Neutrophil (primary cell): ENCODE measurements at regions not wholly inside any gene's neighbourhood (a gene's known extent, or its start where the extent isn't known, plus 50 kb on each side); places are given as distances from the start of the nearest gene placed in this dataset.

Experiments
- H3K27ac ChIP-seq: fragments of 200-600 bp; sonication (generic); 2 replicates; pipeline ENCODE4 v1.5.1; 2016; ENCODE audit warnings: mild to moderate bottlenecking, moderate library complexity
- H3K27me3 ChIP-seq: fragments of 200-600 bp; sonication (generic); 2 replicates; pipeline ENCODE4 v1.6.0; 2016; ENCODE audit warnings: mild to moderate bottlenecking
- H3K36me3 ChIP-seq: fragments of 200-600 bp; sonication (generic); 2 replicates; pipeline ENCODE4 v1.5.1; 2017
- H3K4me1 ChIP-seq, 2 experiments: fragments of 200-600 bp in 1 of 2; sonication (generic) in 1 of 2; 1 replicate in 1 of 2; 2 replicates in 1 of 2; pipeline versions ENCODE4 v1.5.1 to v1.6.1; 2013 to 2016; ENCODE audit warnings: low read depth in 1 of 2, low read length in 1 of 2, mild to moderate bottlenecking in 1 of 2, moderate library complexity in 1 of 2; ENCODE audit not compliant: control insufficient read depth in 1 of 2, insufficient read depth in 1 of 2
- H3K4me3 ChIP-seq, 2 experiments: fragments of 200-600 bp in 1 of 2; sonication (generic) in 1 of 2; 1 replicate in 1 of 2; 2 replicates in 1 of 2; pipeline ENCODE4 v1.5.1; 2013 to 2016; ENCODE audit warnings: low read depth in 1 of 2, low read length in 1 of 2, mild to moderate bottlenecking in 1 of 2, moderate library complexity in 1 of 2
- H3K9me3 ChIP-seq: fragments of 200-600 bp; sonication (generic); 2 replicates; pipeline ENCODE4 v1.5.1; 2016
- CTCF ChIP-seq: fragments of 200-600 bp; sonication (generic); IDR thresholded peaks from 2 replicates; pipeline ENCODE4 v1.5.1; 2016; ENCODE audit warnings: antibody characterized with exemption

- Histone ChIP-seq H3K4me3 (no peak overlapping the region), H3K36me3 (no peaks in the 10 kb centered on the region), H3K27me3 (no peaks in the 10 kb centered on the region), H3K27ac (no peak overlapping the region), H3K4me1 (no peaks in the 10 kb centered on the region), H3K9me3 (no peaks in the 10 kb centered on the region)
- TF ChIP-seq CTCF = no peak
Measured at GRCh38 chr6:104130343-104130742, 729.4 kb downstream of the HACE1 start.

- Histone ChIP-seq H3K27ac (no peak overlapping the region), H3K36me3 (no peaks in the 10 kb centered on the region)
- TF ChIP-seq CTCF = no peak
Measured at GRCh38 chr6:104126315-104127005, 733.3 kb downstream of the HACE1 start.

GRCh38 chr6:104123227-104123626, 736.5 kb downstream of the HACE1 start:
- TF ChIP-seq CTCF = no peak
- Histone ChIP-seq H3K27me3 (no peaks in the 10 kb centered on the region), H3K36me3 (no peaks in the 10 kb centered on the region), H3K4me3 (no peak overlapping the region), H3K27ac (no peak overlapping the region), H3K9me3 (no peaks in the 10 kb centered on the region), H3K4me1 (no peaks in the 10 kb centered on the region)

More at GRCh38 chr6:104126315-104127005, 733.3 kb downstream of the HACE1 start:
- Histone ChIP-seq H3K9me3 (no peaks in the 10 kb centered on the region), H3K4me3 (no peak overlapping the region), H3K4me1 (no peaks in the 10 kb centered on the region), H3K27me3 (no peaks in the 10 kb centered on the region)

- Histone ChIP-seq H3K9me3 (no peaks in the 10 kb centered on the region), H3K36me3 (no peaks in the 10 kb centered on the region), H3K27me3 (no peaks in the 10 kb centered on the region), H3K4me3 (no peak overlapping the region), H3K27ac (no peak overlapping the region), H3K4me1 (no peaks in the 10 kb centered on the region)
- TF ChIP-seq CTCF = no peak
Measured at GRCh38 chr6:104118274-104118673, 741.4 kb downstream of the HACE1 start.

GRCh38 chr6:104109806-104110205, 749.9 kb downstream of the HACE1 start:
- Histone ChIP-seq H3K27me3 (no peaks in the 10 kb centered on the region), H3K9me3 (no peaks in the 10 kb centered on the region), H3K36me3 (no peaks in the 10 kb centered on the region), H3K4me3 (no peak overlapping the region), H3K4me1 (no peaks in the 10 kb centered on the region), H3K27ac (no peak overlapping the region)
- TF ChIP-seq CTCF = no peak
